ENCODE measurements at regions not wholly inside any gene's neighbourhood (a gene's known extent, or its start where the extent isn't known, plus 50 kb on each side); places are given as distances from the start of the nearest gene placed in this dataset.

DNA sequence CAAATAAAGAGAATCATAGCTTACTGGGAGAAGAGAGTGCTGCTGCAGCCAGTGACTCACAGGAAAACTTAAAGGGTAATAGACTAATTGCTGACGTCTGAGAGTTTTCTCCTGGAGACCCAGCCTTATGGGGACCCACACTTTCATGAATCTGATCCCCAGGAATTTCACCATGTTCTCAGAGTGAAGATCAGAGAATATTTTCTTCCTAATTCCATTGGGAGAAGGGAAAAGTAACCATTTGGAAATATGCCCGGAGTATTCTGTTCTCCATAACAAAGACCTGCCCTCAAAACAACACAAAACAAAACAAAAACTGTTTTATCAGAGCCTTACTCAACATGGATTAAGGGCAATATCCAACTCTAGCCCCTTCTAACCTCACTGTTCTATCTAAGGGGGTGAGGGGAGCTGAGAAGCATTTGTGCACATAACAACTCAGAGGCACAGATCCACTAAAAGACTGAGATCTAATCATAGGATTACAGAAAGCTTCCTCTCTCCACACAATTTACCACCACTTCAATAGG, 168.2 kb upstream of the SSTR4 start:
- TF ChIP-seq CTCF (IDR thresholded peaks at IDR 0.05): no peak
- TF ChIP-seq EZH2 (IDR thresholded peaks at IDR 0.05; ENCODE audit: borderline replicate concordance, insufficient read depth, low read depth, low read length, poor library complexity, severe bottlenecking): no peak
